Fibroblast of skin of left biceps (primary cell): ENCODE measurements at regions not wholly inside any gene's neighbourhood (a gene's known extent, or its start where the extent isn't known, plus 50 kb on each side); places are given as distances from the start of the nearest gene placed in this dataset.
"Not testable (repeated sequence)": the region's sequence is repeated elsewhere in the genome, so short reads cannot be mapped to it uniquely, and the experiment has no call there.

ENCODE experiments used
- DNase-seq, 2 experiments: peaks; one replicate each; pipeline ENCODE4 v3.0.0-alpha.2; 2013; ENCODE audit warnings: low read depth in 2 of 2

GRCh38 chr6:137545073-137545472 lies 50.9 kb upstream of the OLIG3 start:
- no peak for DNase-seq

GRCh38 chr6:137547186-137547585 lies 53.0 kb upstream of the OLIG3 start:
- no peak for DNase-seq

- DNase-seq = no peak
Observed at GRCh38 chr6:137547601-137548000, 53.4 kb upstream of the OLIG3 start.

GRCh38 chr6:137549106-137549505 lies 54.9 kb upstream of the OLIG3 start:
- no peak for DNase-seq

- no peak for DNase-seq
Observed at GRCh38 chr6:137550535-137550934, 56.3 kb upstream of the OLIG3 start.

DNA sequence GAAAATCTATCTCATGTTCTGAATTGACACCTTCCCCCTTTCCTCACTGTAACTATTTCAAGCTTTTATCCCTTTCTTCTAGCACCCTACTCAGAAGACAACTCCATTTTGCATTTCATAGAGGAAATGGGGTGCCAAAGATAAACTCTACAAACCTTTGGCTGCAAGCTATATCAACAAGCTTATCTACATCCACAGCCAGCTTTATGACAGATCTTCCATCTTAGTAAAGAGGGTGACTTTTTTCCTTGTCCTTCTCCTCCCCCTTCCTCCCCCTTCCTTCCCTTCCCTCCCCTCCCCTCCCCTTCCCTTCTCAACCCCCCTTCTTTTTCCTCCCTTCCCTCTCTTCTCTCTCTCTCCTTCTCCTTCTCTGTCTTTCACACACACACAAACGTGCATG lies 58.0 kb upstream of the OLIG3 start:
- no peak for DNase-seq

DNA sequence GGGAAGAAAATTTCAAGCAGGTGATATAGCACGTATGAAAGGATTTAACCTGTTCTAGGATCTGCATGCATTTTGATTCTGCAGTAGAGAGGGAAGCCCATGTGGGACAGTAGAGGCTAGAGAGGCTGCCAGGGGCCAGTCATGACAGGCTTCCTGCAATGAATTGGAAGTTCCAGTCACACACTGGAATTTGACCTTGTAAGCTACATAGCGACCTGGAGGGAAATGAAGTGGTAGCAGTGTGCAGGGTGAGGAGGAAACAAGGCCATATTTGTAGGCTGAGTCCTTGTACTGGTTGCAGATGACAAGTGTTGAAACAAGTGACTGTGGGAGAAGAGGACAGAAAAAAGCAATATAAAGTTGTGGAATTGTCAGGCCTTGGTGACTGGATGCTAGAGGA lies 58.6 kb upstream of the OLIG3 start:
- DNase-seq = no peak

DNA sequence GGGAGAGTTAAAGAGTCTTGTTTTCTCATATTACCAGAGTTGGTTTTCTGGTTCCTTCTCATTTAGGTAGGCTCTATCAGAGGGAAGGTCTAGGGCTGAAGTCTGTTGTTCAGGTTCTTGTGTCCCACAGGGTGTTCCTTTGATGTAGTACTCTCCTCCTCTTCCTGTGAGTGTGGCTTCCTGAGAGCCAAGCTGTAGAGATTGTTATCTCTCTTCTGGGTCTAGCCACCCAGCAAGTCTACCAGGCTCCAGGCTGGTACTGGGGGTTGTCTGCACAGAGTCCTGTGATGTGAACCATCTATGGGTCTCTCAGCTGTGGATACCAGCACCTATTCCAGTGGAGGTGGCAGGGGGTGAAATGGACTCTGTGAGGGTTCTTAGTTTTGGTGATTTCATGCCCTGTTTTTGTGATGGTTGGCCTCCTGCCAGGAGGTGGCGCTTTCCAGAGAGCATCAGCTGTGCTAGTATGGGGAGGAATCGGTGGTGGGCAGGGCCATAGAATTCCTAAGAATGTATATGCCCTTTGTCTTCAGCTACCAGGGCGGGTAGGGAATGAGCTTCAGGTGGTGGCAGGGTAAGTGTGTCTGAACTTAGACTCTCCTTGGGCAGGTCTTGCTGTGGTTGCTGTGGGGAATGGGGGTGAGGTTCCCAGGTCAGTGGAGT lies 65.5 kb upstream of the OLIG3 start:
- not testable (repeated sequence) for DNase-seq

DNA sequence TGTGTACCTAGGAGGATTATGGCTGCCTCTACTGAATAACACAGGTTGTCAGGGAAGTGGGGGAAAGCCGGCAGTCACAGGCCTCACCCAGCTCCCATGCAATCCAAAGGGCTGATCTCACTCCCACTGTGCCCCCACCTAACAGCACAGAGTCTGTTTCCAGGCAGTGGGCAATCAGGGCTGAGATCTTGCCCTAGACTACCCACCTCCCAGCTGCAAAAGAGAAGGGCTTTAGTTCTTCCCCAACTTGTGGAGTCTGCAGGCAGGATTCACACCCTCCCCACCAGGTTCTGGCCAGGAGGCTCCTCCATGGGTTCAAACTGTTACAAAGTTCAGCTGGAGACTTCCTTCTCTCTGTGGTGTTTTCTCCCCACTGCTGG lies 66.0 kb upstream of the OLIG3 start:
- no peak for DNase-seq

GRCh38 chr6:137568067-137568466 lies 73.9 kb upstream of the OLIG3 start:
- DNase-seq = no peak

GRCh38 chr6:137570393-137570792 lies 76.2 kb upstream of the OLIG3 start:
- DNase-seq = no peak

DNA sequence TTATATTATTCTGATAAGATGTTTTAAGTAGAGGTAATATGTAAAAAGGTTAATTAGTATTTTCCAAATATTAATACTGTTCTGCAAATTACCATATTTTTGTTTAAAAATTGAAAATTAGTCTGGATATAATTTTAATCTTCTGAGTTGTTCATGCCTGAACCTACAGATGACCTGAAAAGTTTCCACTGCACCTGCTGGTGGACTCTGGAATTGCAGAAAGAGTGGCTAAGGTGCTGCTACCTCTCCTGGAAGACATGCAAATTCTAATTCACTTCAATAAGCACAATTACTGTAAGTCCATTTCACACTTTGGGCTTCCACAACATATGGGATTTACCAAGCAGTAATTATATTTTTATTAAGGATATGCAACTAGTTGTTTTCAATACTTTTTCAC lies 77.7 kb upstream of the OLIG3 start:
- DNase-seq = no peak

DNA sequence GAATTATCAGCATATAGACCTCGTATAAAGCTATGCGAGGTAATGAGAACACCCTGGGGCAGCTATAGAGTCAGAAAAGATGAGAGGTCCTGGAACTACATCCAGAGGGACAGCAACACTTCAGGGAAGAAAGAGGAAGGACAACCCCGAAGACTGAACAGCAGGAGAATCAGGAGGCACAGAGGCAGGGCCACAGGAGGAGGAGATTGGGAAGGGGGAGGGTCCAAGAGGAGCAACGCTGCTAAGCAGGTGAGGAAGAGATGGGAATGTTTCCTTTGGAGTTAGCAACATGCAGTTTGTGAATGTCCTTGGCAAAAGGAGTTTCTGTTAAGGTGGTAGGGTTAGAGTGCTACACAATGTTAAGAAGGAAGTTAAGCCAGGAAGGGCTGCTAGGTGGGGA lies 79.5 kb upstream of the OLIG3 start:
- DNase-seq = no peak

GRCh38 chr6:137579612-137580011 lies 85.4 kb upstream of the OLIG3 start:
- DNase-seq = no peak

GRCh38 chr6:137581019-137581707 lies 87.0 kb upstream of the OLIG3 start:
- no peak for DNase-seq

DNA sequence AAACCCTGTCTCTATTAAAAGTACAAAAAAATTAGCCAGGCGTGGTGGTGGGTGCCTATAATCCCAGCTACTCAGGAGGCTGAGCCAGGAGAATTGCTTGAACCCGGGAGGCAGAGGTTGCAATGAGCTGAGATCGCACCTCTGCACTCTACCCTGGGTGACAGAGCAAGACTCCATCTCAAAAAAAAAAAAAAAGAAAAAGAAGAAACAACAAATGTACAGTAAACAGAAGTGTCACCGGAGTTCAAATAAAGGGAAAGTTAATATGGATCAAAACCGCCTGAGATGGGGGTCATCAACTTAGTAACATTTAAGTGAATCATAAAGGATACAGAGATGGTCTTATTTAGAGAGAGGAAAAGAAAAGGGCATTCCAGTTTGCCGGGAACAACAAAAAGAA lies 89.3 kb upstream of the OLIG3 start:
- not testable (repeated sequence) for DNase-seq

DNA sequence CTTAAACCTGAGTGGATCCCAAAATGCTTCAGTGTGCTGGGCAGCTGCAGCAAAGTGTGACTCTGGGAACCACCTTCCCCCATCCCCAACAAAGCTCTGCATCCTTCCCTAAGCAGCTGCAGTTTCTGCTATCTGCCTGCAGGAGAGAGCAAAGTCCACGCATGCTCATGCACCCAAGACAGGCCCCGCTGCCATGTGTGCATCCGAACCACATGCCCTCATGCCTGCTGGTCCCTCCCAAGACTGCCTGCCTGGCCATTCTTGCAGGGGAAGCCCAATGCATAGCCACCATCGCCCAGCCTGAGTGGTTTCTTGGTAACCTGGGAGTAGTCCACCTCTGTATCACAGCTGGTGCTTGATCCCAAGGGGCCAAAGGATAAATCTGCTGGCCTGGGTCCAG lies 94.3 kb upstream of the OLIG3 start:
- no peak for DNase-seq

GRCh38 chr6:137589067-137589848 lies 95.1 kb upstream of the OLIG3 start:
- DNase-seq = no peak

GRCh38 chr6:137590684-137591083 lies 96.5 kb upstream of the OLIG3 start:
- no peak for DNase-seq

DNA sequence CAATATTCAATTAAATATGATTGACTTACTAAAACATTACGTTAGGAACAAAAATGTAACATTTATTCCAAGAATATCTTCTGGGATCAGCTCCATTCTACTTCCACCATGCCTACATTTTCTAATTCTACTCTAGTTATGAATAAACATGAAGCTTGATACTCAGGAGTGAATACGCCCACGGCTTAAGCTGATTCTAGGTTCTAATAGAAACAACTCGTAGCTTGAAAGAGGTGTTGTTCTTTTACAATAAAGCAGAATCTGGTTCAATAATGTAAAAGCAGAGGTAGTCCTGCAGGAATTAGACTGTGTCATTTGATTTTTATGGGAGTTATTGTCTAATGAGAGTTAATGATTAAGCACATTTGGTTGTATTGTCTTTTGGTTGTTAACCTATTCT lies 107.3 kb upstream of the OLIG3 start:
- no peak for DNase-seq

DNA sequence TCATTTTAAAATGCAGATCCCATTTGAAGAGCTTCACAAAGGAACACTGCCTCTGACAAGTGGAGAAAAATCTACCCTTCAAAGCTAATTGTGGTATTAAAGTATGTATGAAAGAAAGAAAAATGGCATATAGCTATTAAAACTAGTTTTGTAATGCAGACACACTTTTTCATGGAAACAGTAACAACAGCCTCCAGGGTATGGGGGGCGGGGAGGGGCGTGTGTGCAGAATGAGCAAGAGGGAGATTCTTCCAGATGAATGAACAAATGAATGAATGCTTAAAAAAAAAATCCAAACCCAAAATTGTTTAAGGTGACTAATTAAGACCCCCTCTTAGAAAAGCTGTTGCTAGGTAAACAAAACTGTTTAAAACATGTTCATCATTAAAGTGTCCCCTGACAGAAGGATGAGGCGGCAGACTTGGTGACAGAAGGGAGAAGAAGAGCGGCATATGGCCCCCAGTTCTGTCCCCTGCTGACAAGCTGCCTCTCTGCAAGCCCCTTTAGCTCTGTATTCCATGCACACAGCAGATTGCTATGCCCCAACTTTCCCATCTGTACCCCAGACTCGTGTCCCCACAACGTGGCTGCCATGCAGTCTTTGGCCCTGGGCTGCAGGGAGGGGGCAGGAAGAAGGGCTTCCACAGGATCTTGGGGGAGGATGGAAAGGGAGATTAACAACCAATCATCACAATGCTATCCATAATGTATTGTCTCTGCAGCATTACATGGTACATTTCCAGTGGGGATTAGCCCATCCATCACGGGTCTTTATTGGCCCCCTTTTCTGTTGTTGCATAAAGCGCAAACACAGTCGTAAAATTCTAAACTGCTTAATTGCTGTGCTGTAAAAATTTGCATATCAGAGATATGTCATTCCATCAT lies 108.4 kb upstream of the OLIG3 start:
- no peak for DNase-seq

GRCh38 chr6:137610702-137611101 lies 116.5 kb upstream of the OLIG3 start:
- DNase-seq = no peak
